ENCODE measurements at regions not wholly inside any gene's neighbourhood (a gene's known extent, or its start where the extent isn't known, plus 50 kb on each side); places are given as distances from the start of the nearest gene placed in this dataset.

GRCh38 chr2:19749507-19749836 is 152.3 kb downstream of the TTC32 start:
- TF ChIP-seq YY1 (IDR thresholded peaks at IDR 0.05; ENCODE audit: insufficient read depth, insufficient read length), result no peak
- no peak for TF ChIP-seq ZNF274 (IDR thresholded peaks at IDR 0.05; ENCODE audit: low read depth, low read length)
- no peak for TF ChIP-seq SUZ12 (IDR thresholded peaks at IDR 0.05; ENCODE audit: extremely low read depth, insufficient read depth, insufficient read length)
